Loucy (cell line): ENCODE measurements at regions not wholly inside any gene's neighbourhood (a gene's known extent, or its start where the extent isn't known, plus 50 kb on each side); places are given as distances from the start of the nearest gene placed in this dataset.

ENCODE experiments used
- H2AFZ ChIP-seq: fragments of 200-600 bp; sonication (generic); 2 replicates; pipeline ENCODE4 v1.6.0; 2016; ENCODE audit warnings: antibody characterized with exemption, mild to moderate bottlenecking, low read length, moderate library complexity
- H3F3A ChIP-seq: fragments of 200-600 bp; 2 replicates; pipeline ENCODE4 v1.6.0; 2016; ENCODE audit warnings: antibody characterized with exemption, low read depth, mild to moderate bottlenecking
- H3K27me3 ChIP-seq: fragments of 200-600 bp; sonication (generic); 2 replicates; pipeline ENCODE4 v1.6.1; 2014; ENCODE audit warnings: low read length, mild to moderate bottlenecking; ENCODE audit not compliant: insufficient read depth, poor library complexity, severe bottlenecking
- H3K36me3 ChIP-seq: fragments of 200-600 bp; sonication (generic); 2 replicates; pipeline ENCODE4 v1.6.1; 2016; ENCODE audit warnings: low read length; ENCODE audit not compliant: insufficient read depth
- H3K4me1 ChIP-seq: fragments of 200-600 bp; sonication (generic); 2 replicates; pipeline ENCODE4 v1.5.1; 2014; ENCODE audit warnings: low read length, mild to moderate bottlenecking; ENCODE audit not compliant: insufficient read depth, poor library complexity, severe bottlenecking
- H3K4me2 ChIP-seq: fragments of 200-600 bp; sonication (generic); 2 replicates; pipeline ENCODE4 v1.6.0; 2014; ENCODE audit warnings: antibody characterized with exemption, low read length, low read depth, mild to moderate bottlenecking; ENCODE audit not compliant: poor library complexity, severe bottlenecking
- H3K4me3 ChIP-seq: fragments of 200-600 bp; sonication (generic); 2 replicates; pipeline ENCODE4 v1.5.1; 2014; ENCODE audit warnings: low read length, mild to moderate bottlenecking, mixed read lengths; ENCODE audit not compliant: poor library complexity, severe bottlenecking
- H3K79me2 ChIP-seq: fragments of 200-600 bp; sonication (generic); 2 replicates; pipeline ENCODE4 v1.6.1; 2014; ENCODE audit warnings: low read length; ENCODE audit not compliant: insufficient read depth
- H3K9ac ChIP-seq: fragments of 200-600 bp; sonication (generic); 2 replicates; pipeline ENCODE4 v1.6.0; 2014; ENCODE audit warnings: mild to moderate bottlenecking, low read depth, low read length, moderate library complexity; ENCODE audit not compliant: poor library complexity, severe bottlenecking
- H3K9me2 ChIP-seq: fragments of 200-600 bp; sonication (generic); replicated peaks from 2 replicates; pipeline ENCODE4 v1.6.1; 2016; ENCODE audit warnings: low read depth, low read length, mixed read lengths
- H3K9me3 ChIP-seq: fragments of 200-600 bp; sonication (generic); 2 replicates; pipeline ENCODE4 v1.6.1; 2014; ENCODE audit warnings: mild to moderate bottlenecking, antibody characterized with exemption, low read length, low read depth; ENCODE audit not compliant: insufficient read depth
- H4K20me1 ChIP-seq: fragments of 200-600 bp; sonication (generic); 2 replicates; pipeline ENCODE4 v1.6.0; 2014; ENCODE audit warnings: antibody characterized with exemption, low read length, mild to moderate bottlenecking; ENCODE audit not compliant: insufficient read depth, poor library complexity, severe bottlenecking
- CTCF ChIP-seq: fragments of 200-600 bp; sonication (generic); conservative IDR thresholded peaks from 2 replicates; pipeline ENCODE4 v1.5.1; 2014; ENCODE audit warnings: mild to moderate bottlenecking, antibody characterized with exemption, low read length
- EZH2phosphoT487 ChIP-seq: fragments of 200-600 bp; IDR thresholded peaks from 2 replicates; pipeline ENCODE4 v1.6.1; 2018; ENCODE audit warnings: antibody characterized with exemption, mild to moderate bottlenecking, moderate library complexity, borderline replicate concordance

GRCh38 chr20:60963146-60963545 lies 288.9 kb upstream of the CDH4 start:
- no peak overlapping the region for H3K4me2 ChIP-seq
- H2AFZ ChIP-seq = no peak overlapping the region
- H3K27me3 ChIP-seq = no peaks in the 10 kb centered on the region
- no peak for TF ChIP-seq CTCF
- no peak for TF ChIP-seq EZH2phosphoT487
- no peaks in the 10 kb centered on the region for H3K4me1 ChIP-seq
- no peak overlapping the region for H3K4me3 ChIP-seq
- no peak overlapping the region for H3K9ac ChIP-seq
- H3F3A ChIP-seq = no peaks in the 10 kb centered on the region
- no peaks in the 10 kb centered on the region for H4K20me1 ChIP-seq
- no peaks in the 10 kb centered on the region for H3K9me3 ChIP-seq
- no peaks in the 10 kb centered on the region for H3K36me3 ChIP-seq
- no peaks in the 10 kb centered on the region for H3K9me2 ChIP-seq
- no peaks in the 10 kb centered on the region for H3K79me2 ChIP-seq

- no peak for TF ChIP-seq EZH2phosphoT487
- no peak for TF ChIP-seq CTCF
- Histone ChIP-seq H3F3A (no peaks in the 10 kb centered on the region), H3K4me1 (no peaks in the 10 kb centered on the region), H2AFZ (no peak overlapping the region), H3K4me3 (no peak overlapping the region), H3K9me3 (no peaks in the 10 kb centered on the region), H3K9ac (no peak overlapping the region), H3K79me2 (no peaks in the 10 kb centered on the region), H3K9me2 (no peaks in the 10 kb centered on the region), H3K27me3 (no peaks in the 10 kb centered on the region), H3K36me3 (no peaks in the 10 kb centered on the region), H4K20me1 (no peaks in the 10 kb centered on the region), H3K4me2 (no peak overlapping the region)
These were observed 287.1 kb upstream of the CDH4 start for GRCh38 chr20:60964911-60965310.

GRCh38 chr20:60966031-60966430 lies 286.0 kb upstream of the CDH4 start:
- H3K79me2 ChIP-seq = no peaks in the 10 kb centered on the region
- H2AFZ ChIP-seq = no peak overlapping the region
- H4K20me1 ChIP-seq = no peaks in the 10 kb centered on the region
- no peaks in the 10 kb centered on the region for H3K9me2 ChIP-seq
- H3F3A ChIP-seq = no peaks in the 10 kb centered on the region
- H3K9me3 ChIP-seq = no peaks in the 10 kb centered on the region
- no peaks in the 10 kb centered on the region for H3K36me3 ChIP-seq
- H3K4me1 ChIP-seq = no peaks in the 10 kb centered on the region
- no peak overlapping the region for H3K9ac ChIP-seq
- TF ChIP-seq EZH2phosphoT487 (no peak), CTCF (no peak)
- H3K27me3 ChIP-seq = no peaks in the 10 kb centered on the region
- no peak overlapping the region for H3K4me3 ChIP-seq
- H3K4me2 ChIP-seq = no peak overlapping the region
